H1 (cell line): ENCODE measurements at regions not wholly inside any gene's neighbourhood (a gene's known extent, or its start where the extent isn't known, plus 50 kb on each side); places are given as distances from the start of the nearest gene placed in this dataset.

Experiments
- CTCF ChIA-PET: fragments of 300-600 bp; sonication (Branson Sonifier 250); formaldehyde crosslinking; loops from one replicate; lab custom pipeline; 2021; ENCODE audit not compliant: partially characterized antibody; lab: Charles Lee
- POLR2A ChIA-PET: fragments of 300-600 bp; sonication (Branson Sonifier 250); formaldehyde crosslinking; loops from one replicate; lab custom pipeline; 2021; ENCODE audit warnings: inconsistent platforms; ENCODE audit not compliant: partially characterized antibody; lab: Charles Lee
- DNase-seq, 2 experiments: peaks; one replicate each; pipeline versions ENCODE4 v3.0.0 to v3.0.0-alpha.2; 2010 to 2022; ENCODE audit warnings: low spot score in 2 of 2, low read depth in 1 of 2, mixed read lengths in 1 of 2
- FAIRE-seq: peaks from 2 replicates; lab custom pipeline; 2011; peaks lifted over from hg19 to GRCh38; lab: Jason Lieb, UNC
- H2AFZ ChIP-seq: 2 replicates; pipeline ENCODE4 v1.8.1; 2012; ENCODE audit warnings: low read length, inconsistent platforms
- H2AK5ac ChIP-seq: 2 replicates; pipeline ENCODE4 v1.6.1; 2013; ENCODE audit warnings: low read depth, low read length
- H2BK120ac ChIP-seq: replicated peaks from 2 replicates; pipeline ENCODE3; 2013; ENCODE audit warnings: low read depth, low read length, inconsistent platforms
- H2BK12ac ChIP-seq: 2 replicates; pipeline ENCODE4 v1.6.1; 2013; ENCODE audit warnings: low read depth, low read length
- H2BK15ac ChIP-seq: 2 replicates; pipeline ENCODE4 v1.6.1; 2013; ENCODE audit warnings: low read length
- H2BK20ac ChIP-seq: 2 replicates; pipeline ENCODE4 v1.6.1; 2013; ENCODE audit warnings: low read length
- H2BK5ac ChIP-seq: 2 replicates; pipeline ENCODE4 v1.6.1; 2013; ENCODE audit warnings: low read depth, low read length
- H3K14ac ChIP-seq: 2 replicates; pipeline ENCODE4 v1.6.1; 2013; ENCODE audit warnings: inconsistent platforms; ENCODE audit not compliant: insufficient read length
- H3K18ac ChIP-seq: 2 replicates; pipeline ENCODE4 v1.6.1; 2013; ENCODE audit warnings: low read length; ENCODE audit errors: extremely low read depth
- H3K23ac ChIP-seq: 2 replicates; pipeline ENCODE4 v1.6.1; 2013; ENCODE audit warnings: inconsistent platforms; ENCODE audit not compliant: insufficient read length
- H3K23me2 ChIP-seq: 2 replicates; pipeline ENCODE4 v1.6.1; 2013; ENCODE audit warnings: low read depth, low read length
- H3K27ac ChIP-seq: 2 replicates; pipeline ENCODE4 v1.6.1; 2011; ENCODE audit warnings: low read depth, low read length, inconsistent platforms
- H3K27me3 ChIP-seq, 4 experiments: replicated peaks in 1 of 4; 1 replicate in 1 of 4; 2 replicates in 3 of 4; pipeline versions ENCODE4 v1.6.1 to v1.8.1; 2011 to 2013; ENCODE audit warnings: low read length in 3 of 4, mild to moderate bottlenecking in 3 of 4, inconsistent platforms in 2 of 4, mixed read lengths in 2 of 4, moderate library complexity in 1 of 4; ENCODE audit not compliant: control insufficient read depth in 3 of 4, insufficient read depth in 3 of 4; ENCODE audit errors: extremely low read depth in 1 of 4
- H3K36me3 ChIP-seq, 4 experiments: 2 replicates each; pipeline versions ENCODE4 v1.6.1 to v1.8.1; 2011 to 2013; ENCODE audit warnings: mild to moderate bottlenecking in 4 of 4, low read length in 3 of 4, moderate library complexity in 2 of 4, control low read depth in 1 of 4, inconsistent platforms in 1 of 4; ENCODE audit not compliant: insufficient read depth in 4 of 4, control insufficient read depth in 2 of 4
- H3K4ac ChIP-seq: replicated peaks from 2 replicates; pipeline ENCODE3; 2013; ENCODE audit warnings: low read length, low read depth, mixed read lengths, inconsistent platforms; ENCODE audit not compliant: insufficient read length
- H3K4me1 ChIP-seq, 4 experiments: replicated peaks in 1 of 4; 1 replicate in 1 of 4; 2 replicates in 3 of 4; pipeline versions ENCODE4 v1.6.1 to v1.8.1; 2011 to 2013; ENCODE audit warnings: low read length in 3 of 4, inconsistent platforms in 2 of 4, mixed read lengths in 1 of 4; ENCODE audit not compliant: insufficient read depth in 4 of 4, control insufficient read depth in 3 of 4
- H3K4me2 ChIP-seq, 2 experiments: 2 replicates each; pipeline versions ENCODE4 v1.6.1 to v1.8.1; 2011 to 2013; ENCODE audit warnings: low read depth in 2 of 2, low read length in 2 of 2, control low read depth in 1 of 2, inconsistent platforms in 1 of 2, mild to moderate bottlenecking in 1 of 2; ENCODE audit not compliant: insufficient read depth in 1 of 2
- H3K4me3 ChIP-seq, 4 experiments: fragments of 200-600, 300-600 bp in 1 of 4; sonication (generic), shearing (Covaris generic), sonication (Bioruptor Twin) in 1 of 4; 2 replicates each; pipeline versions ENCODE4 v1.5.1 to v1.8.1; 2011 to 2016; ENCODE audit warnings: low read length in 4 of 4, low read depth in 3 of 4, control low read depth in 2 of 4, inconsistent platforms in 2 of 4, mild to moderate bottlenecking in 2 of 4, mixed read lengths in 1 of 4, moderate library complexity in 1 of 4; ENCODE audit not compliant: insufficient read depth in 2 of 4; ENCODE audit errors: extremely low read depth in 1 of 4
- H3K56ac ChIP-seq: replicated peaks from 2 replicates; pipeline ENCODE3; 2013; ENCODE audit warnings: low read depth, mild to moderate bottlenecking, mixed read lengths, low read length, inconsistent platforms; ENCODE audit not compliant: insufficient read length
- H3K79me1 ChIP-seq: 2 replicates; pipeline ENCODE4 v1.6.1; 2013; ENCODE audit warnings: low read depth, low read length, control low read depth
- H3K79me2 ChIP-seq, 2 experiments: 2 replicates each; pipeline versions ENCODE4 v1.6.1 to v1.8.1; 2012 to 2013; ENCODE audit warnings: low read length in 2 of 2, mild to moderate bottlenecking in 2 of 2, inconsistent platforms in 1 of 2; ENCODE audit not compliant: insufficient read depth in 2 of 2, control insufficient read depth in 1 of 2
- H3K9ac ChIP-seq, 4 experiments: replicated peaks in 1 of 4; 1 replicate in 1 of 4; 2 replicates in 3 of 4; pipeline versions ENCODE4 v1.6.1 to v1.8.1; 2011 to 2013; ENCODE audit warnings: low read depth in 3 of 4, low read length in 3 of 4, control low read depth in 2 of 4, mild to moderate bottlenecking in 2 of 4, moderate library complexity in 2 of 4, inconsistent platforms in 1 of 4; ENCODE audit errors: extremely low read depth in 1 of 4
- H3K9me3 ChIP-seq, 2 experiments: 2 replicates each; pipeline versions ENCODE4 v1.6.1 to v1.8.1; 2012 to 2013; ENCODE audit warnings: mild to moderate bottlenecking in 2 of 2, moderate library complexity in 2 of 2, control low read depth in 1 of 2, inconsistent platforms in 1 of 2, low read depth in 1 of 2, low read length in 1 of 2, mixed read lengths in 1 of 2; ENCODE audit not compliant: insufficient read depth in 2 of 2
- H4K20me1 ChIP-seq, 2 experiments: replicated peaks in 1 of 2; 2 replicates each; pipeline versions ENCODE3 to v1.8.1; 2011 to 2013; ENCODE audit warnings: inconsistent platforms in 2 of 2, low read length in 2 of 2, mild to moderate bottlenecking in 1 of 2; ENCODE audit not compliant: insufficient read depth in 2 of 2, control insufficient read depth in 1 of 2
- H4K5ac ChIP-seq: 2 replicates; pipeline ENCODE4 v1.6.1; 2013; ENCODE audit warnings: low read length, low read depth, mixed read lengths, inconsistent platforms; ENCODE audit not compliant: insufficient read length
- H4K8ac ChIP-seq: 2 replicates; pipeline ENCODE4 v1.8.0; 2013; ENCODE audit warnings: mild to moderate bottlenecking, moderate library complexity, low read length, inconsistent platforms; ENCODE audit not compliant: insufficient read depth; ENCODE audit errors: extremely low read depth
- H4K91ac ChIP-seq: replicated peaks from 2 replicates; pipeline ENCODE3; 2013; ENCODE audit warnings: low read length, mixed read lengths, inconsistent platforms; ENCODE audit not compliant: insufficient read length
- MAFK ChIP-seq: IDR thresholded peaks from 2 replicates; pipeline ENCODE4 v1.6.1; 2012; ENCODE audit warnings: low read depth, mild to moderate bottlenecking, improper control_type of control experiment, low read length
- SIN3A ChIP-seq, 2 experiments: IDR thresholded peaks in 1 of 2; conservative IDR thresholded peaks in 1 of 2; 2 replicates each; pipeline ENCODE4 v1.6.1; 2011 to 2012; ENCODE audit warnings: low read length in 2 of 2, improper control_type of control experiment in 1 of 2, low read depth in 1 of 2, mild to moderate bottlenecking in 1 of 2
- TEAD4 ChIP-seq: IDR thresholded peaks from 2 replicates; pipeline ENCODE4 v1.6.1; 2012; ENCODE audit warnings: low read depth, low read length, inconsistent platforms, mixed read lengths
- WGBS, 2 experiments: shearing (Covaris generic) in 1 of 2; methylation state at CpG; one replicate each; pipeline versions ENCODE4 v1.1.6 to v1.1.7; 2013 to 2015; ENCODE audit warnings: low lambda C conversion rate in 2 of 2, mixed read lengths in 2 of 2, inconsistent platforms in 1 of 2, low coverage in 1 of 2, missing lambda C conversion rate in 1 of 2; ENCODE audit not compliant: insufficient replicate concordance in 2 of 2, insufficient coverage in 1 of 2, insufficient read length in 1 of 2; ENCODE audit errors: extremely low coverage in 1 of 2, missing lambda C conversion rate in 1 of 2; 5-methylcytosine and 5-hydroxymethylcytosine counted together

DNA sequence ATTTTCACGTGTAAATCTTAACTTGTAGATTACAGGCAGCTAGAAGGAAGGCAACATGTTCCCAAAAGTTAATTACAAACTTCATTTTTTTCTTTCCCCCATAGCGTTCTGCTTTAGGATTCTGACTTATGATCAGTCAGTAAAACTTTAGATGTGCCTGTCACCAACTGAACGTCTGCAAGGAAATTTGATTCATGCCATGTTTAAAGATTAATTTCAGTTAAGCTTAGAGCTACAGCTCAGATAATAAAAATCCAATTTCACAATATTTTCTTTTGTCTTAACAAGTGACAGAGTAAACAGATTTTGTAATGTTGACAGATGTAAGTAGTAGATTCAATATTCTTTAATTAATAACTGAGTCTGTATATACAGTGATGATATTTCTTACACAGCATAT lies 253.1 kb downstream of the NFKBIZ start:
- POLR2A ChIA-PET: no interaction called here
- TF ChIP-seq MAFK: no peak
- TF ChIP-seq SIN3A (conservative IDR thresholded peaks at IDR 0.05 in 1 of 2, IDR thresholded peaks at IDR 0.05 in 1 of 2; ENCODE audit: low read depth in 1 of 2, low read length in 2 of 2): no peak
- no peak for TF ChIP-seq TEAD4

More for the DNA sequence above, 253.1 kb downstream of the NFKBIZ start:
- Histone ChIP-seq H2AFZ (no peak overlapping the region), H3K14ac (no peak overlapping the region), H3K23me2 (no peaks in the 10 kb centered on the region), H3K18ac (no peak overlapping the region), H3K36me3 (no peaks in the 10 kb centered on the region), H3K27ac (no peak overlapping the region), H3K4me1 (no peaks in the 10 kb centered on the region), H3K79me2 (no peaks in the 10 kb centered on the region), H3K9ac (no peak overlapping the region), H4K91ac (no peak overlapping the region), H3K4me2 (no peak overlapping the region), H3K56ac (no peak overlapping the region), H2AK5ac (no peak overlapping the region), H2BK20ac (no peak overlapping the region), H3K4ac (no peak overlapping the region), H4K20me1 (no peaks in the 10 kb centered on the region), H3K23ac (no peak overlapping the region), H2BK12ac (no peak overlapping the region), H3K27me3 (no peaks in the 10 kb centered on the region), H2BK5ac (no peak overlapping the region), H3K4me3 (no peak overlapping the region), H2BK15ac (no peak overlapping the region), H2BK120ac (no peak overlapping the region), H4K5ac (no peak overlapping the region), H3K79me1 (no peaks in the 10 kb centered on the region), H4K8ac (no peak overlapping the region), H3K9me3 (no peaks in the 10 kb centered on the region)
- DNase-seq (no peak), FAIRE-seq (no peak)
- 79% methylated on average over 3 of the region's 3 CpGs; no CpG with 5 or more reads in 1 of the 2 experiments for WGBS, 2 experiments
- CTCF ChIA-PET: interaction anchor here (1.1 kb wide), 1 partner anchor 123 kb away, joined by 3 read pairs; no protein-coding TSS in a partner anchor
